Lower leg skin (tissue), 4 donors: ENCODE measurements at regions not wholly inside any gene's neighbourhood (a gene's known extent, or its start where the extent isn't known, plus 50 kb on each side); places are given as distances from the start of the nearest gene placed in this dataset.

Experiments
- DNase-seq, 2 donors: peaks; one replicate each; pipeline ENCODE4 v3.0.0-alpha.2; 2019; ENCODE audit warnings: low spot score in 2 of 2
- H3K4me3 ChIP-seq: fragments of 200-600 bp; sonication (generic); 2 replicates; pipeline ENCODE4 v1.5.1; 2017; ENCODE audit warnings: mild to moderate bottlenecking, low read depth; ENCODE audit not compliant: poor library complexity, severe bottlenecking
- POLR2A ChIP-seq, 2 donors: fragments of 450-650 bp; IDR thresholded peaks; one replicate each; pipeline ENCODE4 v1.6.1; 2016 to 2017; ENCODE audit warnings: antibody characterized with exemption in 2 of 2, mild to moderate bottlenecking in 1 of 2, moderate library complexity in 1 of 2
- WGBS, 2 donors: methylation state at CpG; one replicate each; pipeline ENCODE4 v1.1.5; 2018; 5-methylcytosine and 5-hydroxymethylcytosine counted together
- intact Hi-C: fragments of 100-400 bp; cut with DNase I; formaldehyde crosslinking; loops from one replicate; pipeline ENCODE4 v1.15.0; 2023; ENCODE audit warnings: low total_unique reads
- TF ChIP-seq, protein P1 (sequence below), 3 donors: fragments of 450-650 bp; IDR thresholded peaks; one replicate each; pipeline ENCODE4 v1.5.1; 2016; ENCODE audit warnings: antibody characterized with exemption in 3 of 3, mild to moderate bottlenecking in 3 of 3, moderate library complexity in 2 of 3

DNA sequence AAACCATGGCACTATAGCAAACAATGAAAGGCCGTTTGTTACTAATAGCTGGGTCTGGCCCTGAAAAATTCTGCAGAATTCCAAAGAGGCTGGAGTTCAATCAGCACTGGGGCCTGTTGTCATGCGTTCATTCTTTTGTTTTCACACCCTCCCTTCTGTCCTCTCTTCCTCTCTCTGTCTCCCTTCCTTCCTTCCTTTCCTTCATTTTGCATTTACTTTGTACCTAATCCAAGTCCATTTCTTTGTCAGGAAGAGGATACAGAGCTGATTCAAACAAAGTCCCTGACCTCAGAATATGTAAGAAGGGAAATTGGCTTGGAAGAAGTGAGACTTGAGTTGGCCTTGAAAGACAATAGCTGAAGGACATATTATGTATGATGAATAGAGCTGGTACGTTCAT lies 119.6 kb upstream of the LDB2 start:
- TF ChIP-seq, protein P1, sequence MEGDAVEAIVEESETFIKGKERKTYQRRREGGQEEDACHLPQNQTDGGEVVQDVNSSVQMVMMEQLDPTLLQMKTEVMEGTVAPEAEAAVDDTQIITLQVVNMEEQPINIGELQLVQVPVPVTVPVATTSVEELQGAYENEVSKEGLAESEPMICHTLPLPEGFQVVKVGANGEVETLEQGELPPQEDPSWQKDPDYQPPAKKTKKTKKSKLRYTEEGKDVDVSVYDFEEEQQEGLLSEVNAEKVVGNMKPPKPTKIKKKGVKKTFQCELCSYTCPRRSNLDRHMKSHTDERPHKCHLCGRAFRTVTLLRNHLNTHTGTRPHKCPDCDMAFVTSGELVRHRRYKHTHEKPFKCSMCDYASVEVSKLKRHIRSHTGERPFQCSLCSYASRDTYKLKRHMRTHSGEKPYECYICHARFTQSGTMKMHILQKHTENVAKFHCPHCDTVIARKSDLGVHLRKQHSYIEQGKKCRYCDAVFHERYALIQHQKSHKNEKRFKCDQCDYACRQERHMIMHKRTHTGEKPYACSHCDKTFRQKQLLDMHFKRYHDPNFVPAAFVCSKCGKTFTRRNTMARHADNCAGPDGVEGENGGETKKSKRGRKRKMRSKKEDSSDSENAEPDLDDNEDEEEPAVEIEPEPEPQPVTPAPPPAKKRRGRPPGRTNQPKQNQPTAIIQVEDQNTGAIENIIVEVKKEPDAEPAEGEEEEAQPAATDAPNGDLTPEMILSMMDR (IDR thresholded peaks at IDR 0.05), result no peak
- no peak for TF ChIP-seq POLR2A (IDR thresholded peaks at IDR 0.05)
- 73 to 82% methylated on average over 3 of the region's 3 CpGs for WGBS, 2 donors
- peak in 1 of 2 donors; percentile 26 for DNase-seq
- H3K4me3 ChIP-seq, result no peak overlapping the region
- intact Hi-C loops, result loop anchor here (2.0 kb wide), 1 partner anchor 19 kb away; no protein-coding TSS in a partner anchor

DNA sequence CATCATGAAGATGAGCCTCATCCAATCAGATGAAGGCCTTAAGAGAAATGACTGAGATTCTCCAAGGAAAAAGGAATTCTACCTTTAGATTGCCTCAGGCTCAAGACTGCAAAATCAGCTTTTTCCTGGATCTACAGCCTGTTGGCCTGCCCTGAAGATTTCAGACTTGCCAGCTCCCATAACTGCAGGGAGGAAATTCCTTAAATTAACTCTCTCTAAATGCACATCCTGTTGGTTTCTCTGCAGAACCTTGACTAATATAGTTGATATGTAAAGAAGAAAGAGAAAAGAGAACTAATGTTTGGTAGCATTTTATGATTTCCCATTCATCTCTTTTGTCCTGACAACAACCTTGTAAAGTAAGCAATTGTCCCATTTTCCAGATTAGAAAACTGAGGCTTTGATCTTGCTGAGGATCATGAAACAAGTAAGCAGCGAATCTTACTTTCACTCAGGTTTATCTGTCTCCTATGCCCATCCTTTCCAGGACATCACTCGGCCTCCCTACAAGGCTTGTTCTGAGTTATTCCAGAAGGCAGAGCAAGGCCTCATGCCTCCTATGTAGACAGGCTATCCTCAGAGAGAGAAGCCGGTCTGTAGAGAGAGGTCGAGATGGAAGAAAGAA lies 115.0 kb upstream of the LDB2 start:
- H3K4me3 ChIP-seq, result no peak overlapping the region
- no peak for TF ChIP-seq POLR2A (IDR thresholded peaks at IDR 0.05)
- TF ChIP-seq, protein P1 (IDR thresholded peaks at IDR 0.05), result no peak
- 88 to 91% methylated on average over 4 of the region's 4 CpGs for WGBS, 2 donors
- intact Hi-C loops, result no loop called here
- DNase-seq, result no peak

- WGBS, 2 donors, result 58 to 61% methylated on average over 3 of the region's 3 CpGs
- TF ChIP-seq, protein P1 (IDR thresholded peaks at IDR 0.05), result no peak
- no peak for TF ChIP-seq POLR2A (IDR thresholded peaks at IDR 0.05)
- intact Hi-C loops, result no loop called here
- peak in 1 of 2 donors; percentile 52 for DNase-seq
- H3K4me3 ChIP-seq, result no peak overlapping the region
Observed at GRCh38 chr4:17012451-17012850, 114.0 kb upstream of the LDB2 start.

DNA sequence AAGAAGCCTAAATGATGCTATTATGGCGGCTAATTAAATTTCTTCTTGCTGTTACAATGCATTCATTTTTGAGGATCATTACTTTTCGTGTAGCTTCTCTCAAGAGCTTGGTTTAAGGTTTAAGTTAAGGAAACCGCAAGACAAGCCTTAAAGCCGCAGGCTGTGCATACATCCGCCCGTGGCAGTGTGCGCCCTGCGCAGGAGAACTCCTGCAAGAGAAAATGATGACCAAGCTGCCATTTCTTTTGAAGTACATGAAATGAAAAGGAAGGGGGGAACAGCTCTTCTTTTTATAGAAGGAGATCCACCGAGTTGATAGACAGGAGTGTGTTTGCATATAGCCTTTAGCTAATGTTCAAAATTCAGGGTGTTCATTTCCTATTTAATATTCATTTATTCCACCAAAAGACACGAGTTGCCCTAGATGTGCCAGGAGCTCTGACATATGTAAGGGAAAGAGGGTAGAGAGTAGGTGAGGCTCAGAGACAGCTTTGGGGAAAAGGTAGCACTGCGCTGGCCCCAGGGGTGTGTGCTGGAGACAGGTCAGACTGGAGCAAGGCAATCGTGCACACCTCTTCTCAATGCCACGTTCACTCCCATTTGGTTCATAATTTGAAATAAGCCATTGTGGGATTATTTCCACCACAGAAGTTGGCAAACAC lies 112.1 kb upstream of the LDB2 start:
- 77 to 78% methylated on average over 13 of the region's 13 CpGs for WGBS, 2 donors
- DNase-seq, result no peak
- intact Hi-C loops, result no loop called here
- no peak overlapping the region for H3K4me3 ChIP-seq
- TF ChIP-seq POLR2A (IDR thresholded peaks at IDR 0.05), result no peak
- TF ChIP-seq, protein P1 (IDR thresholded peaks at IDR 0.05), result no peak

DNA sequence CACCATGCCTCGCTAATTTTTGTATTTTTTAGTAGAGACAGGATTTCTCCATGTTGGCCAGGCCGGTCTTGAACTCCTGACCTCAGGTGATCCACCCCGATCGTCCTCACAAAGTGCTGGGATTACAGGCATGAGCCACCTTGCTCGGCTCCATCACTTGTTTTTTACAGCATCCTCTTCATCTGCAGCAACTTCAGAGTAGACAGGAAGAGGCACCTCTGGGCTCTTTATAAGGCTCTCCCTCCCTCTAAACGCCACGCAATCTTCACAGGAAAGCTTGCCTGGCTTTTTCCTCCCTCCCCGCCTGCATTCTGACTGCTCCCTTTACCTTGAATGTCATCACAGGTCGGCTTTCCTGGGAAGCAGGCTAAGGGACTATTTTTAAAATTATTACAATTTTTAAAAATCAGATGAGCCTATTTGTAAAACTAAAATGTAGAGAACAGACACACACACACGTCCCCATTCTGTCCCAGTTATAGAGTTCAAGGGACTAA lies 111.5 kb upstream of the LDB2 start:
- WGBS, 2 donors, result 80 to 82% methylated on average over 10 of the region's 10 CpGs
- no peak overlapping the region for H3K4me3 ChIP-seq
- TF ChIP-seq, protein P1 (IDR thresholded peaks at IDR 0.05), result no peak
- TF ChIP-seq POLR2A (IDR thresholded peaks at IDR 0.05), result no peak
- intact Hi-C loops, result no loop called here
- no peak for DNase-seq
